ENCODE measurements at regions not wholly inside any gene's neighbourhood (a gene's known extent, or its start where the extent isn't known, plus 50 kb on each side); places are given as distances from the start of the nearest gene placed in this dataset.

DNA sequence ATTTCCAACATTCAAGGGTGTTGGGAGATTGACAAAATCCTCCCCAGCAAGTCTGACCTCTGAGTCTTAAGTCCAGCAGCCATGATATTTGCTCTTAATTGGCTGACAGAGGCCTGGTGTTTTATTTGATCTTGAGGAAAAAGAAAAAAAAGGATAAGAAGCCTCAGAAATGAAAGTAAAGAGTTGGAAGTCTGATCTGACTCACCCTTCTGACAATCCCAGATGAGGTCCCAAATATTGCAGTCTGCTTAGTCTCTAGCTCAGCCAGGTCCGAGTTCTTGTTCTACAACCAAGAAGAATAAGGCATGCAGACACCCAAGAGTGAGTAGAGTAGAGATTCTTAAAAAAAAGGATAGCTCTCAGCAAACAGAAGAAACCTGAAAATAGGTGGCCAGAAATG, 632.5 kb upstream of the ST8SIA4 start:
- H3K4me2 ChIP-seq = no peak overlapping the region
- H3K9ac ChIP-seq = no peak overlapping the region
- no peak overlapping the region for H3K27ac ChIP-seq (ENCODE audit: low read depth in 2 of 2, low read length in 1 of 2)
- no peaks in the 10 kb centered on the region for H4K20me1 ChIP-seq (ENCODE audit: insufficient read depth)
- 3% methylated on average over 1 of the region's 1 CpG for WGBS (ENCODE audit: low lambda C conversion rate)
- no peak for DNase-seq
- no peaks in the 10 kb centered on the region for H3K27me3 ChIP-seq (ENCODE audit: insufficient read depth)
- no peak overlapping the region for H3K4me3 ChIP-seq (ENCODE audit: low read depth in 2 of 2, low read length in 1 of 2)
- TF ChIP-seq NFIC (IDR thresholded peaks at IDR 0.05; ENCODE audit: borderline replicate concordance) (no peak), MXI1 (IDR thresholded peaks at IDR 0.05; ENCODE audit: low read depth, low read length) (no peak), RCOR1 (IDR thresholded peaks at IDR 0.05; ENCODE audit: low read length) (no peak), FOXJ3 (CRISPR knock-in tag; IDR thresholded peaks at IDR 0.05) (no peak), YY1 (IDR thresholded peaks at IDR 0.05; ENCODE audit: low read depth) (no peak), MEF2A (IDR thresholded peaks at IDR 0.05; ENCODE audit: borderline replicate concordance, low read depth) (no peak), POLR2AphosphoS5 (IDR thresholded peaks at IDR 0.05; ENCODE audit: low read depth, low read length) (no peak), FOSL2 (IDR thresholded peaks at IDR 0.05; ENCODE audit: borderline replicate concordance, low read depth) (no peak), SMC3 (IDR thresholded peaks at IDR 0.05; ENCODE audit: low read depth, low read length) (no peak), RFX5 (IDR thresholded peaks at IDR 0.05; ENCODE audit: low read length) (no peak), ELF1 (IDR thresholded peaks at IDR 0.05) (no peak)
- TF ChIP-seq, protein P1, sequence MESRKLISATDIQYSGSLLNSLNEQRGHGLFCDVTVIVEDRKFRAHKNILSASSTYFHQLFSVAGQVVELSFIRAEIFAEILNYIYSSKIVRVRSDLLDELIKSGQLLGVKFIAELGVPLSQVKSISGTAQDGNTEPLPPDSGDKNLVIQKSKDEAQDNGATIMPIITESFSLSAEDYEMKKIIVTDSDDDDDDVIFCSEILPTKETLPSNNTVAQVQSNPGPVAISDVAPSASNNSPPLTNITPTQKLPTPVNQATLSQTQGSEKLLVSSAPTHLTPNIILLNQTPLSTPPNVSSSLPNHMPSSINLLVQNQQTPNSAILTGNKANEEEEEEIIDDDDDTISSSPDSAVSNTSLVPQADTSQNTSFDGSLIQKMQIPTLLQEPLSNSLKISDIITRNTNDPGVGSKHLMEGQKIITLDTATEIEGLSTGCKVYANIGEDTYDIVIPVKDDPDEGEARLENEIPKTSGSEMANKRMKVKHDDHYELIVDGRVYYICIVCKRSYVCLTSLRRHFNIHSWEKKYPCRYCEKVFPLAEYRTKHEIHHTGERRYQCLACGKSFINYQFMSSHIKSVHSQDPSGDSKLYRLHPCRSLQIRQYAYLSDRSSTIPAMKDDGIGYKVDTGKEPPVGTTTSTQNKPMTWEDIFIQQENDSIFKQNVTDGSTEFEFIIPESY (IDR thresholded peaks at IDR 0.05; ENCODE audit: borderline replicate concordance, low read depth) = no peak
- TF ChIP-seq, protein P2, sequence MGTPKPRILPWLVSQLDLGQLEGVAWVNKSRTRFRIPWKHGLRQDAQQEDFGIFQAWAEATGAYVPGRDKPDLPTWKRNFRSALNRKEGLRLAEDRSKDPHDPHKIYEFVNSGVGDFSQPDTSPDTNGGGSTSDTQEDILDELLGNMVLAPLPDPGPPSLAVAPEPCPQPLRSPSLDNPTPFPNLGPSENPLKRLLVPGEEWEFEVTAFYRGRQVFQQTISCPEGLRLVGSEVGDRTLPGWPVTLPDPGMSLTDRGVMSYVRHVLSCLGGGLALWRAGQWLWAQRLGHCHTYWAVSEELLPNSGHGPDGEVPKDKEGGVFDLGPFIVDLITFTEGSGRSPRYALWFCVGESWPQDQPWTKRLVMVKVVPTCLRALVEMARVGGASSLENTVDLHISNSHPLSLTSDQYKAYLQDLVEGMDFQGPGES (IDR thresholded peaks at IDR 0.05; ENCODE audit: low read depth, low read length) = no peak
- TF ChIP-seq, protein P3, sequence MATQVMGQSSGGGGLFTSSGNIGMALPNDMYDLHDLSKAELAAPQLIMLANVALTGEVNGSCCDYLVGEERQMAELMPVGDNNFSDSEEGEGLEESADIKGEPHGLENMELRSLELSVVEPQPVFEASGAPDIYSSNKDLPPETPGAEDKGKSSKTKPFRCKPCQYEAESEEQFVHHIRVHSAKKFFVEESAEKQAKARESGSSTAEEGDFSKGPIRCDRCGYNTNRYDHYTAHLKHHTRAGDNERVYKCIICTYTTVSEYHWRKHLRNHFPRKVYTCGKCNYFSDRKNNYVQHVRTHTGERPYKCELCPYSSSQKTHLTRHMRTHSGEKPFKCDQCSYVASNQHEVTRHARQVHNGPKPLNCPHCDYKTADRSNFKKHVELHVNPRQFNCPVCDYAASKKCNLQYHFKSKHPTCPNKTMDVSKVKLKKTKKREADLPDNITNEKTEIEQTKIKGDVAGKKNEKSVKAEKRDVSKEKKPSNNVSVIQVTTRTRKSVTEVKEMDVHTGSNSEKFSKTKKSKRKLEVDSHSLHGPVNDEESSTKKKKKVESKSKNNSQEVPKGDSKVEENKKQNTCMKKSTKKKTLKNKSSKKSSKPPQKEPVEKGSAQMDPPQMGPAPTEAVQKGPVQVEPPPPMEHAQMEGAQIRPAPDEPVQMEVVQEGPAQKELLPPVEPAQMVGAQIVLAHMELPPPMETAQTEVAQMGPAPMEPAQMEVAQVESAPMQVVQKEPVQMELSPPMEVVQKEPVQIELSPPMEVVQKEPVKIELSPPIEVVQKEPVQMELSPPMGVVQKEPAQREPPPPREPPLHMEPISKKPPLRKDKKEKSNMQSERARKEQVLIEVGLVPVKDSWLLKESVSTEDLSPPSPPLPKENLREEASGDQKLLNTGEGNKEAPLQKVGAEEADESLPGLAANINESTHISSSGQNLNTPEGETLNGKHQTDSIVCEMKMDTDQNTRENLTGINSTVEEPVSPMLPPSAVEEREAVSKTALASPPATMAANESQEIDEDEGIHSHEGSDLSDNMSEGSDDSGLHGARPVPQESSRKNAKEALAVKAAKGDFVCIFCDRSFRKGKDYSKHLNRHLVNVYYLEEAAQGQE (IDR thresholded peaks at IDR 0.05; ENCODE audit: low read depth, low read length) = no peak
- no peaks in the 10 kb centered on the region for H3F3A ChIP-seq (replicated peaks; ENCODE audit: insufficient read depth)
- H3K9me3 ChIP-seq = no peaks in the 10 kb centered on the region
- no peaks in the 10 kb centered on the region for H3K79me2 ChIP-seq (ENCODE audit: insufficient read depth)
- H3K9me2 ChIP-seq = no peaks in the 10 kb centered on the region
- H2AFZ ChIP-seq (ENCODE audit: low read depth) = no peak overlapping the region
- H3K36me3 ChIP-seq (replicated peaks in 1 of 2; ENCODE audit: control insufficient read depth in 1 of 2, insufficient read depth in 2 of 2, low read length in 1 of 2) = no peaks in the 10 kb centered on the region
- no peaks in the 10 kb centered on the region for H3K4me1 ChIP-seq (ENCODE audit: control insufficient read depth in 1 of 2, insufficient read depth in 2 of 2, low read depth in 1 of 2, low read length in 1 of 2)
- POLR2A ChIA-PET = no interaction called here
- CTCF ChIA-PET = interaction anchor here (1.0 kb wide), 1 partner anchor 761 kb away, joined by 3 read pairs; no protein-coding TSS in a partner anchor

Measured in SK-N-SH (cell line).